Stomach (tissue), 8 donors: ENCODE measurements at regions not wholly inside any gene's neighbourhood (a gene's known extent, or its start where the extent isn't known, plus 50 kb on each side); places are given as distances from the start of the nearest gene placed in this dataset.

Experiments
- DNase-seq, 2 donors: peaks; one replicate each; pipeline versions ENCODE4 v3.0.0 to v3.0.0-alpha.2; 2013 to 2019
- H3K27ac ChIP-seq, 5 donors: fragments of 200-600 bp in 4 of 5; sonication (generic) in 4 of 5; one replicate each; pipeline ENCODE4 v1.5.1; 2013 to 2019; ENCODE audit warnings: mild to moderate bottlenecking in 1 of 5, moderate library complexity in 1 of 5
- H3K27me3 ChIP-seq, 3 donors: fragments of 200-600 bp; sonication (generic); one replicate each; pipeline ENCODE4 v1.5.1; 2017 to 2019; ENCODE audit warnings: mixed run types in 1 of 3
- H3K36me3 ChIP-seq, 4 donors: fragments of 200-600 bp; sonication (generic); 1 replicate in 3 of 4; 2 replicates in 1 of 4; pipeline ENCODE4 v1.5.1; 2016 to 2019
- H3K4me1 ChIP-seq, 4 donors: fragments of 200-600 bp; sonication (generic); one replicate each; pipeline ENCODE4 v1.5.1; 2016 to 2019
- H3K4me3 ChIP-seq, 4 donors: fragments of 200-600 bp; sonication (generic) in 3 of 4; one replicate each; pipeline ENCODE4 v1.5.1; 2016 to 2019; ENCODE audit warnings: mild to moderate bottlenecking in 1 of 4
- H3K9me3 ChIP-seq, 4 donors: fragments of 200-600 bp; sonication (generic); one replicate each; pipeline ENCODE4 v1.5.1; 2016 to 2019
- EP300 ChIP-seq: sonication (generic); formaldehyde crosslinking; IDR thresholded peaks from one replicate; pipeline ENCODE4 v1.6.1; 2017; ENCODE audit warnings: antibody characterized with exemption
- POLR2A ChIP-seq, 4 donors: fragments of 450-650 bp; IDR thresholded peaks; one replicate each; pipeline ENCODE4 v1.6.1; 2016; ENCODE audit warnings: antibody characterized with exemption in 4 of 4, control low read depth in 2 of 4, mild to moderate bottlenecking in 1 of 4, moderate library complexity in 1 of 4
- POLR2AphosphoS5 ChIP-seq, 3 donors: sonication (generic); formaldehyde crosslinking; IDR thresholded peaks; one replicate each; pipeline ENCODE4 v1.6.1; 2016; ENCODE audit warnings: antibody characterized with exemption in 3 of 3
- WGBS, 5 donors: extraction: QIAGEN DNeasy Blood & Tissue Kit in 3 of 5; methylation state at CpG; one replicate each; pipeline versions ENCODE4 v1.1.5 to v1.1.7; 2013 to 2018; 5-methylcytosine and 5-hydroxymethylcytosine counted together
- intact Hi-C: fragments of 100-400 bp; cut with DNase I; formaldehyde crosslinking; loops from one replicate; pipeline ENCODE4 v1.15.1; 2023; ENCODE audit warnings: low total_unique reads
- TF ChIP-seq, protein P1 (sequence below), 7 experiments: fragments of 450-650 bp in 4 of 7; fragments of 200-600 bp in 3 of 7; sonication (generic) in 3 of 7; IDR thresholded peaks; one replicate each; pipeline ENCODE4 v1.5.1; 2016 to 2019; ENCODE audit warnings: antibody characterized with exemption in 7 of 7, control low read depth in 2 of 7, mild to moderate bottlenecking in 1 of 7
- donor health status: healthy with polysubstance abuse.
- donor health status: Bipolar disorder and iron deficiency.
- donor health status: healthy.

DNA sequence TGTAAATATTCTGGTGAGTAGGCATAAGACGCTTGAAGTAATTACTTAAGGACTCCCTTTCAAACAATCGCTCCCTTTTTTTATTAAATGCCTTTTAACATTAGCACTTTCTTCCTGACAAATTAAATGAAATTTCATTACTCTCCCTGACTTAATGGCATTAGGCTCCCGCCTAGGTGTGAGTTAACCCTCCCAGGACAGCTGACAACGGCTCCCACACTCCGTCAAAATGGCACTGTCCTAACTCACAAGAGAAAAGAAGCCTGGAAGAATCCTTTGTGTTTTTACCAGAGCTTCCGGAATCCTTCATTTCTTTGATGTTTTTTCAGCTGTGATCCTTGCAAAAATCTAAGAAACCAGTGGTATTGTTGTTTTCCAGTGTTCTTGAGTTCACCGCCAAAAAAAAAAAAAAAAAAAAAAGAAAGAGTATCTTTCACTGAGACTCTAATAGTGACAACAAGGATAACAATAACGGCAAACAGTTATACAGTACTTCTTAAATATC is 861.0 kb upstream of the NR2F2 start:
- TF ChIP-seq POLR2AphosphoS5 (IDR thresholded peaks at IDR 0.05) (no peak), POLR2A (IDR thresholded peaks at IDR 0.05) (no peak), EP300 (no peak)
- TF ChIP-seq, protein P1, sequence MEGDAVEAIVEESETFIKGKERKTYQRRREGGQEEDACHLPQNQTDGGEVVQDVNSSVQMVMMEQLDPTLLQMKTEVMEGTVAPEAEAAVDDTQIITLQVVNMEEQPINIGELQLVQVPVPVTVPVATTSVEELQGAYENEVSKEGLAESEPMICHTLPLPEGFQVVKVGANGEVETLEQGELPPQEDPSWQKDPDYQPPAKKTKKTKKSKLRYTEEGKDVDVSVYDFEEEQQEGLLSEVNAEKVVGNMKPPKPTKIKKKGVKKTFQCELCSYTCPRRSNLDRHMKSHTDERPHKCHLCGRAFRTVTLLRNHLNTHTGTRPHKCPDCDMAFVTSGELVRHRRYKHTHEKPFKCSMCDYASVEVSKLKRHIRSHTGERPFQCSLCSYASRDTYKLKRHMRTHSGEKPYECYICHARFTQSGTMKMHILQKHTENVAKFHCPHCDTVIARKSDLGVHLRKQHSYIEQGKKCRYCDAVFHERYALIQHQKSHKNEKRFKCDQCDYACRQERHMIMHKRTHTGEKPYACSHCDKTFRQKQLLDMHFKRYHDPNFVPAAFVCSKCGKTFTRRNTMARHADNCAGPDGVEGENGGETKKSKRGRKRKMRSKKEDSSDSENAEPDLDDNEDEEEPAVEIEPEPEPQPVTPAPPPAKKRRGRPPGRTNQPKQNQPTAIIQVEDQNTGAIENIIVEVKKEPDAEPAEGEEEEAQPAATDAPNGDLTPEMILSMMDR (IDR thresholded peaks at IDR 0.05) = no peak
- Histone ChIP-seq H3K36me3 (no peaks in the 10 kb centered on the region), H3K27me3 (no peaks in the 10 kb centered on the region), H3K4me1 (peaks cover 0 to 24% (median 0%) of the 10 kb centered on the region in 4 donors), H3K27ac (no peak overlapping the region), H3K9me3 (no peaks in the 10 kb centered on the region), H3K4me3 (no peak overlapping the region)
- WGBS, 5 donors = 62 to 70% (median 67%) methylated on average over 8 of the region's 8 CpGs
- intact Hi-C loops = no loop called here
- no peak for DNase-seq

DNA sequence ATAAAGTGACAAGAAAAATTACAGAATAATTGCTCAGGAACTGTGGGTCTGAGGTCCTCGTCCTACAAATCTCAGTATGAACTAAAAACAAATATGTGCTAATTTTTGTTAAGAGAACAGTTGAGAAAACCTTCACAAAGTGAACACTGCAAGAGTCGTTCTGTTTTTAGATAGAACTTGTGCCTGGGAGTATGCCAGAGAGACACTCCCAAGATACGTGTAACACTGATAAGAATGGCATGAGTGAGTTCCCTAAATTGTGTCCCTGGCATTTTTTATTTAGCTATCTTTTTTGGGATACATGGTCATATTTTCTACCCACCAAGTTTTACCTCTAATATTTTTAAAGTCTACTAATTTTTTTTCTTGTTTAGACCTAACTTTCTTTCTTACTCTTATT is 860.0 kb upstream of the NR2F2 start:
- Histone ChIP-seq H3K27me3 (no peaks in the 10 kb centered on the region), H3K36me3 (no peaks in the 10 kb centered on the region), H3K27ac (no peak overlapping the region), H3K4me3 (no peak overlapping the region), H3K4me1 (peaks cover 0 to 21% (median 0%) of the 10 kb centered on the region in 4 donors), H3K9me3 (no peaks in the 10 kb centered on the region)
- intact Hi-C loops = no loop called here
- TF ChIP-seq POLR2AphosphoS5 (IDR thresholded peaks at IDR 0.05) = no peak
- TF ChIP-seq POLR2A (IDR thresholded peaks at IDR 0.05) = no peak
- TF ChIP-seq, protein P1 (IDR thresholded peaks at IDR 0.05) = no peak
- no peak for TF ChIP-seq EP300
- no peak for DNase-seq
- 27 to 58% (median 35%) methylated on average over 3 of the region's 3 CpGs for WGBS, 5 donors

DNA sequence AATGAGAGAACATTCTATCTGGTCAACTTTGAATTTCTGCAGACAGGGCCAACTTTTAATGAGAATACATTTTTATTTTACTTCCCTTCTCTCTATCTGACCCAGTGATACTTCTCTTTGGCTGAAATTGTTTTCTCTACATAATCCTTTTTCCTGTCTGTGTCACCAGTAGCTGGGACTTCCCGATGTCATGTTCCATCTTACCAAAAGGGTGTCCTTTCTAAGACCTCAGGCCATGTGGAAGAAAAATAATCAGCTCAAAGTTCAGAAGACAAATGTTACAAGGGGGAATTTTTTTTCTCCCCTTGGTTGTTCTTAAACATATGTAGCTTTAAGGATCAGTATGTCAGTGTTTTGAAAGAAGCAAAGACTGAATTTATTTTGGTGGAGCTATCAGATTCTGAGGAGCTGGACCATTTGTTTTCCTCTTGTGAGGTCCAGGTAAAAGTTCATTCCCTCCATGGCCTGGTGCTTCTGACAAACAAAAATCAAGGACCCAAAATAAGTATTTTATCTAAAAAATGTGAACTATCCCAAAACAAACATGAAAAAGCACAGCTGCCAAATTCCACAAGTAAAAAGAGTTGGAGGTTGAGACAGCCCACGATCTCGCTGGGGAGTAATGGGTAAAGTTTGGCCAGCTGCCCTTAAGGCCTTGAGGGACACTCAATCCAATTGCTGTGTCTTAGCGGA is 859.4 kb upstream of the NR2F2 start:
- no peaks in the 10 kb centered on the region for H3K36me3 ChIP-seq
- no peak overlapping the region for H3K4me3 ChIP-seq
- no peaks in the 10 kb centered on the region for H3K9me3 ChIP-seq
- intact Hi-C loops = no loop called here
- DNase-seq = peak in 1 of 2 donors; percentile 38
- peaks cover 0 to 21% (median 0%) of the 10 kb centered on the region in 4 donors for H3K4me1 ChIP-seq
- H3K27ac ChIP-seq = no peak overlapping the region
- H3K27me3 ChIP-seq = no peaks in the 10 kb centered on the region
- WGBS, 5 donors = 35 to 59% (median 47%) methylated on average over 4 of the region's 4 CpGs
- TF ChIP-seq POLR2A (IDR thresholded peaks at IDR 0.05) (no peak), EP300 (no peak), POLR2AphosphoS5 (IDR thresholded peaks at IDR 0.05) (no peak)
- TF ChIP-seq, protein P1 (IDR thresholded peaks at IDR 0.05) = no peak

DNA sequence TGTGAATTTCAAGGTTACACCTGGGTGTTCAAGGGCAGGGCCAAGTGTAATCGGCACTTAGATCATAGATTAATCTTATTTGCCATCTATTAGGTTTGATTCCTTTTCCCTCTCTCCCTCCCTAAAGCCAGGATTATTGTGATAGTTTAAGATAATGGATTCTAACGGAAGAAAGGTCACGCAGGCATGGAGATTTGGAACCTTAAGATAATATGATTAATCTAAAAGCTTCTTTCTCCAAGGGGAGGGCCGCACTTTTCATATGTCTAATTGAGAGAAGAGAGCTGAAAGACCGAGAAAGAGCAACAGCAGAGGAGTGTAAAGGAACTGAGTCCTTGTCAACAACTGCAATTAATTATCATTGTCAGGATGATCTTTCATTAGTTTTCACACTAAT is 858.8 kb upstream of the NR2F2 start:
- TF ChIP-seq POLR2AphosphoS5 (IDR thresholded peaks at IDR 0.05) (no peak), EP300 (no peak)
- H3K9me3 ChIP-seq = no peaks in the 10 kb centered on the region
- intact Hi-C loops = no loop called here
- no peaks in the 10 kb centered on the region for H3K36me3 ChIP-seq
- H3K4me3 ChIP-seq = no peak overlapping the region
- DNase-seq = no peak
- H3K4me1 ChIP-seq = peaks cover 0 to 21% (median 0%) of the 10 kb centered on the region in 4 donors
- 73 to 82% (median 74%) methylated on average over 5 of the region's 5 CpGs for WGBS, 5 donors
- no peak overlapping the region for H3K27ac ChIP-seq
- no peaks in the 10 kb centered on the region for H3K27me3 ChIP-seq

DNA sequence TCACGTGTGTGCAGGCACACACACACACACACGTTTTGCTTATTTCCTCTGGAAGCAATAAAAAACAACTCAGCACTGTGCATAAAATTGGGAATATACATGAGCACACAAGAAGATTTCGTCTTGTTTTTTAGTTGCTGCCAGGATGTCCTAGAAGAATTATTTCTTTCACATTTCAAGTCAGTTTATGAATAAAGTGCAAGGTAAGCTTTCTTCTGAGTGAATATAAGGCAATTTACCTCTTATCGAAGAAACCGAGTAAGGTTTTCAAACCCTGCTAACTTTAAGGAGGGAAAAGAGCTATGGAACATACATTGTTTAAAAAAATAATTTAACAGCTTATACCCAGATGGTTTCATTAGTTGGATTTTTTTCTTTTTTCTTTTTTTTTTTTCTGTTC is 855.4 kb upstream of the NR2F2 start:
- TF ChIP-seq, protein P1 (IDR thresholded peaks at IDR 0.05) = no peak
- TF ChIP-seq POLR2AphosphoS5 (IDR thresholded peaks at IDR 0.05) (no peak), POLR2A (IDR thresholded peaks at IDR 0.05) (no peak), EP300 (no peak)
- DNase-seq = no peak
- intact Hi-C loops = no loop called here
- Histone ChIP-seq H3K4me1 (peaks cover 0 to 9% (median 0%) of the 10 kb centered on the region in 4 donors), H3K4me3 (no peak overlapping the region), H3K27ac (no peak overlapping the region), H3K9me3 (no peaks in the 10 kb centered on the region), H3K36me3 (no peaks in the 10 kb centered on the region), H3K27me3 (no peaks in the 10 kb centered on the region)
- WGBS, 5 donors = 80 to 92% (median 89%) methylated on average over 5 of the region's 5 CpGs
